Cardiac septum (tissue), 1 donor: ENCODE measurements at regions not wholly inside any gene's neighbourhood (a gene's known extent, or its start where the extent isn't known, plus 50 kb on each side); places are given as distances from the start of the nearest gene placed in this dataset.

Source experiments
- DNase-seq: peaks from one replicate; pipeline ENCODE4 v3.0.0-alpha.2; 2020; ENCODE audit warnings: low spot score
- intact Hi-C: fragments of 100-400 bp; cut with DNase I; formaldehyde crosslinking; loops from one replicate; pipeline ENCODE4 v1.14.0; 2022
- donor health status: DM: no; HTN: no; CAD: no.

DNA sequence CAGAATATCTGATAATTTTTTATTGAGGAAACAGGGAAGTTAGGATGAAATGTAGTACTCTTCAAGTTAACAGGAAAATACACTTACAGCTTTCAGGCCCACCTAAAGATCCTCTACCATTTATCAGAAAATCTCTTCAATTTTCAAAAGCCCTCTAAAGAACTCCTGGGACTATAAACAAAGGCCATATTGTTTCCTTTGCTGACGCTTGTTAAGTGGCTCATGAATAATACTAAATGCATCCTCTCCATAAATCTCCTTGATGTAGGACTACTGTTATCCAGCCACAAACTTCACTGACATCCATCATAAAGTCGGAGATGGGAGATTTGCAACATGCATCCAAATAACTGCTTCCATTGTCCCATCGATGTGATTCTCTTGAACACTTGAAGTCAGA, 326.5 kb downstream of the ZIC1 start:
- intact Hi-C loops, result no loop called here

DNA sequence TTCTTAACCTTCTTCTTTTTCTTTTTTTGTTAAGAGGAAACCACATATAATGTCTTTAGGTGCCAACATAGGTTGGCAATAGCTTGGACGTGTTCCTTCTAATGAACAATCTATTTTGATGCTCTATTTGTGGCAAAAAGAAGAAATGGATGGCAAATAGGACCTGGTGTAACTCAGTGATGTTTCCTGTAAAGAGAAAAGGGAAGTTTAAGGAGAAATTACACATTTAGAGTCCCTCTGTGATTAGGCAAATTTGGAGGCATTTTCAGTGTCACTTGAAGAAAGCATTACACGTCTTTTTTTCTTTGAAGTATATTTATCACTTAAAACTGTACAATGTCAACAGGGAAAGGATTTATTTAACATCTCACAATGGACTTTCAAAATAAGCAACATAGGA, 327.1 kb downstream of the ZIC1 start:
- no peak for DNase-seq
- intact Hi-C loops, result no loop called here

More for the DNA sequence above, 326.5 kb downstream of the ZIC1 start:
- DNase-seq, result no peak

DNA sequence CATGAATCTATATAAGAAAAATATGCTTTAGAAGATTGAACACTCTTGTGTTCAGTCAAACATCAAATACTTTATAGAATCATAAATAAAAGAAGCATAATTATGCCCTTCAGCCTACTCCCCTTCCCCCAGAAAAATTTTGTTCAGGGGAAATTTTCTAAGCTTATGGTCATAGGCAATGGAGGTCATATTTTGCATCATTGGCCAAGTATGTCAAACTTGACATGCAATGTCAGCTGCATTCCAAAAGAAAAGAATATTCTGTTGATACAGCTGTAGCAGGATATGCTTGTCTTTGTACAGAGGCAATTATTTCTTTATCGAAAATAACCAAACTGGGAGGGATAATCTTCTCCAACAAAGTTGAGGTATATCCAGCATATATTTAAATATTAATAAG, 328.2 kb downstream of the ZIC1 start:
- DNase-seq, result no peak
- intact Hi-C loops, result no loop called here

DNA sequence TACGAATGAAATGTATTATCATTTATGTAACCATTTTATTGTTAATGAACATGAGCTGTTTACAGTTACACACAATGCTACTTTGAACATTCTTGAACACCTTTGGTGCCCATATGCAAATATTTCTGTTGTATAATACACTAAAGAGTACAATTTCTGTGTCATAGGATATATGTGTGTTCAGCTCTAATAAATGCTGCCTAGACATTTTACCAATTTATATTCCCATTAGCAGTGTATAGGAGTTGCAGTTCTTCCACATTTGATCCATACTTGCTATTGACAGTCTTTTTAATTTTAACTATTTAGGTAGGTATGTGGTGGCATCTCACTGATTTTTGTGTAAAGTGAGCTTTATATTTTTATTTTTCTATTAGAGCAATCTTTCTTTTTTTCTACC, 331.8 kb downstream of the ZIC1 start:
- no peak for DNase-seq
- intact Hi-C loops, result no loop called here

DNA sequence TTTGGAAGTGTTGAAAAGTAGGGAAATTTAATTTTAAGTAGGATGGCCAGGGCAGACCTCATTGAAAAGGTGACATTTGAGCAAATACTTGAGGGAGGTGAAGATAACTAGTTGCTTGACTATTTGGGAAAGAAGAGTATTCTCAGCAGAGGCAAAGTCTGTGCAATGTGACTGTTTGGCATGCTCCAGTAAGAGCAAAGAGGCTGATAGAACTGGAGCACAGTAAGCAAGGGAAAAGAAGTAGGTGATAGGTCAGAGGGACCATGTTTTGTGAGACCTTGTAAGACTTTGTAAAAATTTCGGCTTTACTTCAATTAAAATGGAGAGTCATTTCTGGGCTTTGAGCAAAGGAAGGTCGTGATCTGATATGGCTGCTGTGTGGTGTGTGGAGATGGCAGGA, 335.8 kb downstream of the ZIC1 start:
- no peak for DNase-seq
- intact Hi-C loops, result no loop called here

DNA sequence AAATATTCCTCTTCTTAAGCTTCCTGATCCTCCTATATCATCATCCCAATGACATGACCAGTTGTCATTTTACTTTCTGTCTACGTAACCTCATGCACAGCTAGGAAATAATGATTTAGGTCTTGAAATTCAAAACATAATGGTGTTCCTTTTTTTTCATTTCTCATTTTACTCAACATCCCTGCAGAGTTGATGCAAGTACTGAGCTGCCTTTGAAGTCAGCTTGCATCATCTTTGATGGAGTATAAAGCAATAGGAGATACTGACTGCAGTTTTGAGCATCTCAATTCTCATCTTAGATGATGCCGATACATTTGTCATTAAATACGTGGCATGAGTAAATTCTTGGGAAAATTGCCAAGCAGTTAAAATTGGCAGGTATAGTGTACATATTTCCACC, 346.1 kb downstream of the ZIC1 start:
- DNase-seq, result no peak
- intact Hi-C loops, result no loop called here

DNA sequence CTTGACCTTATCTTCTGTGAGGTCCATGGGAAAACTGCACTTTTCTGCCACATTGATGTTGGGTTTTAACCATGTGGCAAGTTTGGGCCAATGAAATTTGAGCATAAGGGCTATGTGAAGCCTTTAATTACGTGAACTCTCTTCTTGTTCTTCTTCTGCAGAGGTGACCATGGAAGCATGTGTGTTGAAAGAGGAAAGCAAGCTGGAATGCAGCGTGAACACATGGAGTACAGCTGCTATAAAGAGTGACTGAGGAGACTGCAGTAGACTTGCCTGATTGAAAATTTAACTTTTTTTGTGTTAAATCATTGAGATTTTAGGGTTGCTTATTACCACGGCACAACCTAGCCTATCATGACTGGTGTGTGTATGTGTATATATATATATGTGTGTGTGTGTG, 347.3 kb downstream of the ZIC1 start:
- intact Hi-C loops, result no loop called here
- no peak for DNase-seq

DNA sequence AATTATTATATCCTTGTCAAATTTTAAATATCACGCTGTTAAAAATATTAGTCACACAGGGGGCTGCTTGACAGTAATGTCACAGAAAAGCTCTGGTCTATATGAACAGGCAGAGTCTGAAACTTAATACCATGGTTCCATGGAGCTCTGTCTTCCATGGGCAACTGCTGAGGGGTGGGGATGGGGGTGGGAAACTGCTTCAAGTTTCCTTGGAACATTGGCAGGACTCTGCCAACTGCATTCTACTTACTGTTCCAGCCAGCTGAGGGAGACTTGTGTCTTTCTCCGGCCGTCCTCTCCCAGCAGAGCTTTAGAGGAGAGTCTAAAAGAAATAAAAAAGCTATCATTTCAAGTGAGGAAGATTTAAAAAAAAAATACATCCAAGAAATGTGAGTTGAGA, 348.7 kb downstream of the ZIC1 start:
- intact Hi-C loops, result no loop called here
- DNase-seq, result no peak

DNA sequence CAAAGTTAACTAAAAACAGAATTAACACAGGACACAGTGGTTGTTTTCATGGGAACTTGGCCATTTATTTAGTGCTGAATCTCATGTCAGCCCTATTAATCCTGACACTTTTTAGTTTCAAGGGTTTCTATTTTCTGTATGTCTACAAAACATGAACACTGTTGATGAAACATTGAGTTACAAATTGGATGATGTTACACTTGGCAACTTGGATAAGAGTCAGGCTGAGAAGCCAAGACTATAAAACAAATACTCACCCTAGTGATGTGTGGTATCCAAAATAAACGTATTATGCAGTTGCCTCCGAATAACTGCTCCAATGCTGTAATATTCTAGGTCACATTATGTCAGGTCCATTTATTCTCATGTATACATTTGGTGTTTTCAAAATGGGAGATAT, 349.6 kb downstream of the ZIC1 start:
- intact Hi-C loops, result no loop called here
- no peak for DNase-seq

DNA sequence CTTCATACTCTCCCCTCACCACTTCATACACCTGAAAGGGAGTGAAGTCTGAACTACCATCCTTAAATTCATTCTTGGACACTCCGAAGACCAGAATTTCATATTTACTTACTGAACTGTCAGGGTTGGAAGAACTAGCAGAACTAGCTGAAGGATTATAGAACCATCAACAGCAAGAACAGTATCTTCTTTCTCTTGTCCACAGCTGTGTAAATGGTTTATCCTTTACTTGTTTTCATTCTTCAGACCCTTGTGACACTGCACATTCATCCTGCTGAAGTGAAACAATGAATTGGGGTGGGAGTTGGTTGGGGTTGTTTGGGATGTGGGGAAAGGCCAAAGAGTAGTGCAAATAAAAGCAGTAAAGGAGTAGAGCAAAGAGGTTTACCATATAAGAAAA, 350.9 kb downstream of the ZIC1 start:
- intact Hi-C loops, result no loop called here
- no peak for DNase-seq

DNA sequence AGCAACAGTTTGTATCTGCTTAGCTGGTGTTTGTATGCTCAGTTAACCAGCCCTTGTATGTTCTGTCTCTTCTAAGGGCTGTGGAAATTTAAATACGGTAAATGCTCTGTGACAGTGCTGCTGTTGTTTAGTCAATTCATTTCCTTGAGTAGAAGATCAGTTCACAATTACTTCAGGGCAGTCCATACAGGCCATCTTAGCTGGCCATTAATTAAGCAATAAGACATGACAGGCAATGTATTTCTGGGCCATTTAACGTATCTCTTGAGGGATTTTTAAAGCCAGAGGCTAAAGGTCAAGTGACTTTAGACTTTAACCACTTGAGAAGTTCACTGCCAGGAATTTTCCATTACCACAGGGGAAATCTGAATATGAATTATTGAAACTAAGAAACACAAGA, 351.8 kb downstream of the ZIC1 start:
- DNase-seq, result no peak
- intact Hi-C loops, result no loop called here

DNA sequence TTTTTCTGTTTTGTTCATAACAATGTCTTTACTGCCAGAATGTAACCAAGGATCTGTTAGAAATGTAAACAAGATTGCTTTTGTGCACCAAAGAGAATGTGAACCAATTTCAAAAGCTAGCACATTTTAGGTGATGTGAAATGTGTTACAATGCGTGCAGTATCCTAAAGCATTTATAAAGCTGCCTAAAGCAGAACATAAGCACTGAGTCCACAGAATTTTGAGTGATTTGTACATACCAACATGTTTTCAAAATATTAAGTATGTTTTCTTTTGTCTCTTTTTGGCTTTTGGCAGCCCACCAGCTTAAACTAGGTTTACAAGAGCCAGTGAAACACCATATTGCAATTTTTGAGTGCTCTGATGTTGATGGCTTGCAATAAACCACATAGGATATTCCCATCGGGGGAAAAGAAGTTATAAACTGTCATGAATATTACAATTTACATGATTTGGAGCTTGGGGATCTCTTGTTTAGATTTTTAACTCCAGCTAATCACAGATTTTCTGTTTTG, 364.0 kb downstream of the ZIC1 start:
- no peak for DNase-seq
- intact Hi-C loops, result no loop called here

DNA sequence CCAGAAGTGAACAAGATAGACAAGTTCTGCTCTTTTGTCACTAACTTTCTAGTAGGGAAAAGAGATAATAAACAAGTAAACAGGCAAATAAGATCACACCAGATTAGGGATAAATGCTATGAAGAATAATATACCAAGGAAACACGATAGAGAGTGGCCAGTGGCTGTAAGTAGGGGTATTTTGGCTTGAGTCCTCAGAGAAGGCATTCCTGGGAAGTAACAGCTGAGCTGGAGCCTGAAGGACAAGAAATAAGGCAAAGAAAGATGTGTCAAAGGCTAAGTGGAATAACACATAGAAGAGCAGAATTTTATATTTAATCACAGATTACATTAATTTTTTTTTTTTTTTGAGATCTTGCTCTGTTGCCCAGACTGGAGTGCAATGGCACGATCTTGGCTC, 366.2 kb downstream of the ZIC1 start:
- intact Hi-C loops, result no loop called here
- no peak for DNase-seq

DNA sequence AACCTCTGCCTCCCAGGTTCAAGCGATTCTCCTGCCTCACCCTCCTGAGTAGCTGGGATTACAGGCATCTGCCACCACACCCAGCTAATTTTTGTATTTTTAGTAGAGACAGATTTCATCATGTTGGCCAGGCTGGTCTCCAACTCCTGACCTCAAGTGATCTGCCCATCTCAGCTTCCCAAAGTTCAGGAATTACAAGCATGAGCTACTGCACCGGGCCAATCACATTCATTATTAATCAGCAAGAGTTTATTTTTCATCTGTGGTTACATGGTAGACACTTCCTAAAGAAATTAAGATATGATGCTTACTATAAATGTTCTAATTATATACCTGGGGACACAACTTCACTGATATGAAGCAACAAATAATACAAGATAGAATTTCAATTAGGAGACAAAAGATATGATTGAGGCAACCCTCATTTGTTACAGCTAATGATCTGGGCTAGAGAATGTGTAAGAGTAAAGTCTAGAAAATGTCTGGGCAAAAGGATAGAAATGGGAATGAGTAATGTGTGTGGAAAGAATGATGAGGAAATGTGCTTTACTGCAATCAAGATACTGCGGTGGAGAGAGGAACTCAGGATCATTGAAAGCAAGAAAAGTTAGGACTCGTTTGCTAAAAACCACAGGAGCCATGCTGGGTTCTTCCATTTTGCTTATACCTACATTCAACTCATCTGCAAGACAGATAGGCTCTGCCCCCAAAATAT, 366.8 kb downstream of the ZIC1 start:
- DNase-seq, result no peak
- intact Hi-C loops, result no loop called here

DNA sequence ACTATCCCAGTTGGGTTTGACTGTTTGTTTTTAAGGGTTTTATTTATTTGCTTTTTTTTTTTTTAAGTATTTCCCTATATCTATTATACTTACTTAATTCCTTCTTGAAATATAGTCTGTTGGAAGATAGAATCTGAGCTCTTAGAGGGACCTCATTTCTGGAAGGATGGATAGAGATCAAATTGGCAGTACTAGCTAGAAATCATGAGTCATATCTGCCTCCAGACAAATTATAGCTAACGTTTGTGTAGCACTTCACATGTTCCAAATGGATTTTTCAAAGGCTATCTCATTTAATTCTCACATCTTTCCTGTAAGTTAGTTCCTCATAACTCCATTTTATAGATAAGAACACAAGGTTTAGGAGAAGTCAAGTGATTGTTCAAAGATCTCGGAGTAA, 384.7 kb downstream of the ZIC1 start:
- DNase-seq, result no peak
- intact Hi-C loops, result no loop called here

DNA sequence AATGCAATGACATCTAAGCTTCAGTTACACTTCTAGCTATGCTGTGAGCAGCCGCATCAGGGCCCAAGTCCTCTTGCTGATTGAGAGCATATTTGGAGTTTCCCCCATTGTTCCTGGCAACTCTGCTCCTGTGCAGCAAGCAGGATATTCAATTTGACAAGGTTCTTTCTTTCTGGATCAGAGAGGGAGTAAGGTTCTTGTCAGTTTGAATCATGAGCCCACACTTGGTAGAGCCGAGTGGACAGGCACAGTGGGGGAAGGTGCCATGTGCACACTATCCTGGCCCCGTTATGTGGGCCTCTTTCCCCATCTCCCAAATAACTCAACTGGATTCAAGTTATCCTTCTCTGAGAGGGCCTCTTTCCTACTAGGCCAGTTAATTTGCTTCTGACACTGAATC, 385.4 kb downstream of the ZIC1 start:
- intact Hi-C loops, result no loop called here

DNA sequence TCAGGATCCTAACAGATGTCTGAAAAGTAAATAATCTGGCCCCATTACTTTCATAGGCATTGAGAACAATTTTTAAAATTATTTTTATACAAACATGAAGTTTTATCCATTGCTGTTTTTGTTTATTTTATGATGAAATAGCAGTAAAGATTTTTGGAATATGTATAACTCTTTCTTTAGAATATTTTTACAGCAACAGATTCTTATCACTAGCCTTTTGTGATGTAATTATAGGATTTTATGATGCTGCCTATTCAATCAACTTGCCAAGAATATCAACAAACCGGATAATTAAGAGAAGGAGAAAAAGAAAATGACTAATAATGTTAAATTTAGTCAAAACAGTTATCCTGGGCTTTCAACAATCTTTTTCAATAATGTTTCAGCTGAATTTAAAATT, 386.3 kb downstream of the ZIC1 start:
- DNase-seq, result no peak
- intact Hi-C loops, result no loop called here

More for the DNA sequence above, 385.4 kb downstream of the ZIC1 start:
- DNase-seq, result no peak

DNA sequence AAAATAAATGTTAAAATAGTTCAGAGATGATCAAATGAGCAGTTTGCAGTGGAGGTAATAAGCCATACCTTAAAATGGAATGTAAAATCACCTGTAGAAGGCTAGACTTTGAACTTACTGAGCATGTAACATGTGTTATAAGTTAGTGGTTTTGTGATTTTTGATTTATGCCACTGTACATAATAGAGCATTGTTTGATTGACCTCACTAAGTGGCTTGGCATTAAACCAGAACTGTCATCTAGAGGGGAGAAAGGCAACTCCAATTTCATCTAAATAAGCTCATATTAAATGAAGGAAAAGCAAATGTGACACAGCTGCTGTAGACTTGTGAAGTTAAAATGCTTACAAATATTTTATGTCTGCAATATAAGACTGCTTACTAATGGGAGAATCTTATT, 387.9 kb downstream of the ZIC1 start:
- DNase-seq, result no peak
- intact Hi-C loops, result no loop called here

DNA sequence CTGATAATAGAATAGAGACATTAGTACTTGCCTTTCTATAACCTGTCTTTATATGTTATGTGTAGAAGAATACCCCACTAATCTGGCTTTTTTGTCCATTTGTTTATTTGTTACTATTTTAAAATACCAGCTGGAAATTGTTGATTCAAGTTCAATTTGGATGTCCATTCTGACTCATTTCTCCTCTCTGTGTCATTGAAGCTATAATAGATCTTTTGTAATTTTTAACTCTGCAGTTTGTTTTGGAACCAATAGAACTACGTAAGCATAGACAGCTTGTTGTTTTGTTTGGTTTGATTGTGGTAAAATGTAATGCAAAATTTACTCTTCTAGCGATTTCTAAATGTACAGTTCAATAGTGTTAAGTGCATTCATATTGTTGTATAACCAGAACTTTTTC, 390.4 kb downstream of the ZIC1 start:
- DNase-seq, result no peak
- intact Hi-C loops, result no loop called here

DNA sequence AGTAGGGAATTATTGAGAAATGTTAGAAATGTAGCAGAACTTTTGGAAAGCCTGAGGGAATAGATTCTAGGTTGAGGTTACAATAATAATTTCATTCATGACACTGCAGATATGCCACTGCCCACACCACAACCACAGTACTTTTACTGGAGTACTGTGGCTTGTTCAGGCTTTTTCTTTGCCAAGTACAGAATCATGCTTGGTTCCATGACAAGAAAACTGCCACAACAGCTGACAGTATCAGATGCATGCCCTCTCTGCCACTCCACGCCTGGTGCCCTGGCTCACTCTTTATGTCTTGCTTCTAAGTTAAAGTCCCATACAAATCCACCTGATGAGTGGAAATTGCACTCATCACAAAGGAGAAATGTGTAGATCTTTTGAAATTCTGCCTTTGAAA, 398.6 kb downstream of the ZIC1 start:
- intact Hi-C loops, result no loop called here
- DNase-seq, result no peak

DNA sequence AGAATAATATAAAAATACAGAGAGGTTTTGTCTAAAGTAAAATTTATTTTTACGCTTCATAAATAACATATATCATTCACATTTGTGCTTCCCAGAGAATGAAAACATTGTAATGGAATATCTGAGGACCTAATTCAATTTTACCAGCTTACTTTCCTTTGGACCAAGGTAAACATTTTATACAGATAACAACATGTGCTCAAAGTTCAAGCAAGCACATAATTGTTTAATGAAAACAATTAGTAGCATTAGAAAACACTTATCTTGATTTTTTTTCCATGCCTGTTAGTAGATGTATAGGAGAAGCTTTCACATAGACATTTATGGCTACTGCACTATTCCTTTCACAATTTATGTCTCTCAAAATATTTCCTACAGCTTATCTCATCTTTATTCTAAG, 400.0 kb downstream of the ZIC1 start:
- intact Hi-C loops, result no loop called here
- DNase-seq, result no peak
